ENCODE measurements at regions not wholly inside any gene's neighbourhood (a gene's known extent, or its start where the extent isn't known, plus 50 kb on each side); places are given as distances from the start of the nearest gene placed in this dataset.

GRCh38 chr10:8923096-8923495, 868.6 kb downstream of the GATA3 start:
- no peak for DNase-seq (ENCODE audit: low read depth in 6 of 9, low spot score in 9 of 9)
- Histone ChIP-seq H3K27ac (ENCODE audit: low read depth in 1 of 2, low read length in 1 of 2) (no peak overlapping the region), H3K27me3 (ENCODE audit: control insufficient read depth in 2 of 2, insufficient read depth in 1 of 2, low read length in 1 of 2) (no peaks in the 10 kb centered on the region), H3K36me3 (ENCODE audit: control insufficient read depth in 2 of 2, insufficient read depth in 2 of 2, low read length in 1 of 2) (no peaks in the 10 kb centered on the region), H3K4me3 (ENCODE audit: low read length in 2 of 2) (no peak overlapping the region), H3K9me3 (ENCODE audit: control insufficient read depth in 2 of 2, insufficient read depth in 1 of 2, low read length in 1 of 2) (no peaks in the 10 kb centered on the region), H3K4me1 (ENCODE audit: control insufficient read depth in 2 of 2, insufficient read depth in 2 of 2, low read length in 2 of 2) (no peaks in the 10 kb centered on the region)
- 90% methylated on average over 1 of the region's 1 CpG for WGBS

GRCh38 chr10:8927705-8928104, 873.2 kb downstream of the GATA3 start:
- Histone ChIP-seq H3K9me3 (ENCODE audit: control insufficient read depth in 2 of 2, insufficient read depth in 1 of 2, low read length in 1 of 2) (no peaks in the 10 kb centered on the region), H3K27ac (ENCODE audit: low read depth in 1 of 2, low read length in 1 of 2) (no peak overlapping the region), H3K4me1 (ENCODE audit: control insufficient read depth in 2 of 2, insufficient read depth in 2 of 2, low read length in 2 of 2) (no peaks in the 10 kb centered on the region), H3K4me3 (ENCODE audit: low read length in 2 of 2) (no peak overlapping the region), H3K27me3 (ENCODE audit: control insufficient read depth in 2 of 2, insufficient read depth in 1 of 2, low read length in 1 of 2) (no peaks in the 10 kb centered on the region), H3K36me3 (ENCODE audit: control insufficient read depth in 2 of 2, insufficient read depth in 2 of 2, low read length in 1 of 2) (no peaks in the 10 kb centered on the region)
- WGBS, result 71% methylated on average over 4 of the region's 4 CpGs
- DNase-seq (ENCODE audit: low read depth in 6 of 9, low spot score in 9 of 9), result no peak

GRCh38 chr10:8946451-8946850, 892.0 kb downstream of the GATA3 start:
- 95% methylated on average over 5 of the region's 5 CpGs for WGBS
- H3K36me3 ChIP-seq (ENCODE audit: control insufficient read depth in 2 of 2, insufficient read depth in 2 of 2, low read length in 1 of 2), result no peaks in the 10 kb centered on the region
- H3K27me3 ChIP-seq (ENCODE audit: control insufficient read depth in 2 of 2, insufficient read depth in 1 of 2, low read length in 1 of 2), result no peaks in the 10 kb centered on the region
- DNase-seq (ENCODE audit: low read depth in 6 of 9, low spot score in 9 of 9), result no peak
- H3K4me1 ChIP-seq (ENCODE audit: control insufficient read depth in 2 of 2, insufficient read depth in 2 of 2, low read length in 2 of 2), result no peaks in the 10 kb centered on the region
- H3K27ac ChIP-seq (ENCODE audit: low read depth in 1 of 2, low read length in 1 of 2), result no peak overlapping the region
- H3K4me3 ChIP-seq (ENCODE audit: low read length in 2 of 2), result no peak overlapping the region
- H3K9me3 ChIP-seq (ENCODE audit: control insufficient read depth in 2 of 2, insufficient read depth in 1 of 2, low read length in 1 of 2), result no peaks in the 10 kb centered on the region

- WGBS, result 92% methylated on average over 2 of the region's 2 CpGs
- Histone ChIP-seq H3K27ac (ENCODE audit: low read depth in 1 of 2, low read length in 1 of 2) (no peak overlapping the region), H3K9me3 (ENCODE audit: control insufficient read depth in 2 of 2, insufficient read depth in 1 of 2, low read length in 1 of 2) (no peaks in the 10 kb centered on the region), H3K4me3 (ENCODE audit: low read length in 2 of 2) (no peak overlapping the region), H3K27me3 (ENCODE audit: control insufficient read depth in 2 of 2, insufficient read depth in 1 of 2, low read length in 1 of 2) (no peaks in the 10 kb centered on the region), H3K36me3 (ENCODE audit: control insufficient read depth in 2 of 2, insufficient read depth in 2 of 2, low read length in 1 of 2) (no peaks in the 10 kb centered on the region), H3K4me1 (ENCODE audit: control insufficient read depth in 2 of 2, insufficient read depth in 2 of 2, low read length in 2 of 2) (no peaks in the 10 kb centered on the region)
- no peak for DNase-seq (ENCODE audit: low read depth in 6 of 9, low spot score in 9 of 9)
These were observed 896.5 kb downstream of the GATA3 start for GRCh38 chr10:8950978-8951377.

- Histone ChIP-seq H3K9me3 (ENCODE audit: control insufficient read depth in 2 of 2, insufficient read depth in 1 of 2, low read length in 1 of 2) (no peaks in the 10 kb centered on the region), H3K4me3 (ENCODE audit: low read length in 2 of 2) (no peak overlapping the region), H3K27ac (ENCODE audit: low read depth in 1 of 2, low read length in 1 of 2) (no peak overlapping the region), H3K4me1 (ENCODE audit: control insufficient read depth in 2 of 2, insufficient read depth in 2 of 2, low read length in 2 of 2) (no peaks in the 10 kb centered on the region), H3K36me3 (ENCODE audit: control insufficient read depth in 2 of 2, insufficient read depth in 2 of 2, low read length in 1 of 2) (no peaks in the 10 kb centered on the region), H3K27me3 (ENCODE audit: control insufficient read depth in 2 of 2, insufficient read depth in 1 of 2, low read length in 1 of 2) (no peaks in the 10 kb centered on the region)
- no peak for DNase-seq (ENCODE audit: low read depth in 6 of 9, low spot score in 9 of 9)
- 69% methylated on average over 7 of the region's 7 CpGs for WGBS
These were observed 897.1 kb downstream of the GATA3 start for GRCh38 chr10:8951440-8952089.

GRCh38 chr10:8956400-8956799, 901.9 kb downstream of the GATA3 start:
- 91% methylated on average over 4 of the region's 4 CpGs for WGBS
- H3K27me3 ChIP-seq (ENCODE audit: control insufficient read depth in 2 of 2, insufficient read depth in 1 of 2, low read length in 1 of 2), result no peaks in the 10 kb centered on the region
- H3K4me1 ChIP-seq (ENCODE audit: control insufficient read depth in 2 of 2, insufficient read depth in 2 of 2, low read length in 2 of 2), result no peaks in the 10 kb centered on the region
- H3K4me3 ChIP-seq (ENCODE audit: low read length in 2 of 2), result no peak overlapping the region
- H3K27ac ChIP-seq (ENCODE audit: low read depth in 1 of 2, low read length in 1 of 2), result no peak overlapping the region
- DNase-seq (ENCODE audit: low read depth in 6 of 9, low spot score in 9 of 9), result no peak
- no peaks in the 10 kb centered on the region for H3K9me3 ChIP-seq (ENCODE audit: control insufficient read depth in 2 of 2, insufficient read depth in 1 of 2, low read length in 1 of 2)
- no peaks in the 10 kb centered on the region for H3K36me3 ChIP-seq (ENCODE audit: control insufficient read depth in 2 of 2, insufficient read depth in 2 of 2, low read length in 1 of 2)

- Histone ChIP-seq H3K9me3 (ENCODE audit: control insufficient read depth in 2 of 2, insufficient read depth in 1 of 2, low read length in 1 of 2) (no peaks in the 10 kb centered on the region), H3K27me3 (ENCODE audit: control insufficient read depth in 2 of 2, insufficient read depth in 1 of 2, low read length in 1 of 2) (no peaks in the 10 kb centered on the region), H3K27ac (ENCODE audit: low read depth in 1 of 2, low read length in 1 of 2) (no peak overlapping the region), H3K36me3 (ENCODE audit: control insufficient read depth in 2 of 2, insufficient read depth in 2 of 2, low read length in 1 of 2) (no peaks in the 10 kb centered on the region), H3K4me3 (ENCODE audit: low read length in 2 of 2) (no peak overlapping the region), H3K4me1 (ENCODE audit: control insufficient read depth in 2 of 2, insufficient read depth in 2 of 2, low read length in 2 of 2) (no peaks in the 10 kb centered on the region)
- DNase-seq (ENCODE audit: low read depth in 6 of 9, low spot score in 9 of 9), result no peak
These were observed 907.8 kb downstream of the GATA3 start for GRCh38 chr10:8962249-8962648.

GRCh38 chr10:8967061-8967460, 912.6 kb downstream of the GATA3 start:
- WGBS, result 94% methylated on average over 2 of the region's 2 CpGs
- H3K9me3 ChIP-seq (ENCODE audit: control insufficient read depth in 2 of 2, insufficient read depth in 1 of 2, low read length in 1 of 2), result no peaks in the 10 kb centered on the region
- no peak for DNase-seq (ENCODE audit: low read depth in 6 of 9, low spot score in 9 of 9)
- no peaks in the 10 kb centered on the region for H3K36me3 ChIP-seq (ENCODE audit: control insufficient read depth in 2 of 2, insufficient read depth in 2 of 2, low read length in 1 of 2)
- H3K4me3 ChIP-seq (ENCODE audit: low read length in 2 of 2), result no peak overlapping the region
- no peaks in the 10 kb centered on the region for H3K4me1 ChIP-seq (ENCODE audit: control insufficient read depth in 2 of 2, insufficient read depth in 2 of 2, low read length in 2 of 2)
- H3K27me3 ChIP-seq (ENCODE audit: control insufficient read depth in 2 of 2, insufficient read depth in 1 of 2, low read length in 1 of 2), result no peaks in the 10 kb centered on the region
- no peak overlapping the region for H3K27ac ChIP-seq (ENCODE audit: low read depth in 1 of 2, low read length in 1 of 2)

GRCh38 chr10:8969853-8970252, 915.4 kb downstream of the GATA3 start:
- 98% methylated on average over 1 of the region's 1 CpG for WGBS
- H3K27ac ChIP-seq (ENCODE audit: low read depth in 1 of 2, low read length in 1 of 2), result no peak overlapping the region
- no peaks in the 10 kb centered on the region for H3K36me3 ChIP-seq (ENCODE audit: control insufficient read depth in 2 of 2, insufficient read depth in 2 of 2, low read length in 1 of 2)
- no peaks in the 10 kb centered on the region for H3K4me1 ChIP-seq (ENCODE audit: control insufficient read depth in 2 of 2, insufficient read depth in 2 of 2, low read length in 2 of 2)
- DNase-seq (ENCODE audit: low read depth in 6 of 9, low spot score in 9 of 9), result no peak
- H3K27me3 ChIP-seq (ENCODE audit: control insufficient read depth in 2 of 2, insufficient read depth in 1 of 2, low read length in 1 of 2), result no peaks in the 10 kb centered on the region
- H3K9me3 ChIP-seq (ENCODE audit: control insufficient read depth in 2 of 2, insufficient read depth in 1 of 2, low read length in 1 of 2), result no peaks in the 10 kb centered on the region
- no peak overlapping the region for H3K4me3 ChIP-seq (ENCODE audit: low read length in 2 of 2)

- peaks cover 0 to 2% of the 10 kb centered on the region in 2 donors for H3K27me3 ChIP-seq (ENCODE audit: control insufficient read depth in 2 of 2, insufficient read depth in 1 of 2, low read length in 1 of 2)
- 89% methylated on average over 4 of the region's 4 CpGs for WGBS
- no peaks in the 10 kb centered on the region for H3K9me3 ChIP-seq (ENCODE audit: control insufficient read depth in 2 of 2, insufficient read depth in 1 of 2, low read length in 1 of 2)
- H3K4me1 ChIP-seq (ENCODE audit: control insufficient read depth in 2 of 2, insufficient read depth in 2 of 2, low read length in 2 of 2), result no peaks in the 10 kb centered on the region
- DNase-seq (ENCODE audit: low read depth in 6 of 9, low spot score in 9 of 9), result no peak
- H3K4me3 ChIP-seq (ENCODE audit: low read length in 2 of 2), result no peak overlapping the region
- H3K36me3 ChIP-seq (ENCODE audit: control insufficient read depth in 2 of 2, insufficient read depth in 2 of 2, low read length in 1 of 2), result no peaks in the 10 kb centered on the region
- no peak overlapping the region for H3K27ac ChIP-seq (ENCODE audit: low read depth in 1 of 2, low read length in 1 of 2)
These were observed 921.0 kb downstream of the GATA3 start for GRCh38 chr10:8975535-8975934.
